NCI-H1694 (cell line): ENCODE measurements at regions not wholly inside any gene's neighbourhood (a gene's known extent, or its start where the extent isn't known, plus 50 kb on each side); places are given as distances from the start of the nearest gene placed in this dataset.
"Not testable (repeated sequence)": the region's sequence is repeated elsewhere in the genome, so short reads cannot be mapped to it uniquely, and the experiment has no call there.

Experiments
- DNase-seq: peaks from one replicate; lab custom pipeline; 2025; lab: John Stamatoyannopoulos, UW

- DNase-seq = no peak
Measured at GRCh38 chr5:163950248-163950647, 444.8 kb downstream of the MAT2B start.

GRCh38 chr5:163951069-163951468 lies 445.6 kb downstream of the MAT2B start:
- DNase-seq = no peak

GRCh38 chr5:163953901-163954300 lies 448.5 kb downstream of the MAT2B start:
- DNase-seq = no peak

- DNase-seq = not testable (repeated sequence)
Measured at GRCh38 chr5:163961230-163961629, 455.8 kb downstream of the MAT2B start.

- no peak for DNase-seq
Measured at GRCh38 chr5:163963881-163964280, 458.5 kb downstream of the MAT2B start.

- no peak for DNase-seq
Measured at GRCh38 chr5:163964671-163965070, 459.3 kb downstream of the MAT2B start.

- DNase-seq = no peak
Measured at GRCh38 chr5:163967268-163967667, 461.8 kb downstream of the MAT2B start.

- no peak for DNase-seq
Measured at GRCh38 chr5:163968651-163969050, 463.2 kb downstream of the MAT2B start.

GRCh38 chr5:163976696-163977095 lies 471.3 kb downstream of the MAT2B start:
- DNase-seq = no peak

- DNase-seq = no peak
Measured at GRCh38 chr5:163978897-163979296, 473.5 kb downstream of the MAT2B start.

- no peak for DNase-seq
Measured at GRCh38 chr5:163988566-163988965, 483.1 kb downstream of the MAT2B start.

- no peak for DNase-seq
Measured at GRCh38 chr5:163993126-163993525, 487.7 kb downstream of the MAT2B start.

- no peak for DNase-seq
Measured at GRCh38 chr5:163995206-163995605, 489.8 kb downstream of the MAT2B start.

GRCh38 chr5:163997965-163998364 lies 492.5 kb downstream of the MAT2B start:
- DNase-seq = no peak

- no peak for DNase-seq
Measured at GRCh38 chr5:164000241-164000640, 494.8 kb downstream of the MAT2B start.

- no peak for DNase-seq
Measured at GRCh38 chr5:164000819-164001218, 495.4 kb downstream of the MAT2B start.

GRCh38 chr5:164002214-164002613 lies 496.8 kb downstream of the MAT2B start:
- no peak for DNase-seq

GRCh38 chr5:164002628-164003027 lies 497.2 kb downstream of the MAT2B start:
- no peak for DNase-seq

GRCh38 chr5:164005071-164005470 lies 499.7 kb downstream of the MAT2B start:
- no peak for DNase-seq

- no peak for DNase-seq
Measured at GRCh38 chr5:164007064-164007463, 501.6 kb downstream of the MAT2B start.

GRCh38 chr5:164009621-164010020 lies 504.2 kb downstream of the MAT2B start:
- DNase-seq = no peak

GRCh38 chr5:164010900-164011299 lies 505.5 kb downstream of the MAT2B start:
- no peak for DNase-seq

- DNase-seq = no peak
Measured at GRCh38 chr5:164012371-164012770, 507.0 kb downstream of the MAT2B start.

GRCh38 chr5:164013077-164013670 lies 507.8 kb downstream of the MAT2B start:
- peak; percentile 67 for DNase-seq

- DNase-seq = no peak
Measured at GRCh38 chr5:164020116-164020515, 514.7 kb downstream of the MAT2B start.
